Trophoblast cell (in vitro differentiated cells and primary cell): ENCODE measurements at regions not wholly inside any gene's neighbourhood (a gene's known extent, or its start where the extent isn't known, plus 50 kb on each side); places are given as distances from the start of the nearest gene placed in this dataset.
"Not testable (repeated sequence)": the region's sequence is repeated elsewhere in the genome, so short reads cannot be mapped to it uniquely, and the experiment has no call there.

Source experiments
- DNase-seq, 2 donors: peaks; one replicate each; pipeline ENCODE4 v3.0.0-alpha.2; 2016
- H2AFZ ChIP-seq: 2 replicates; pipeline ENCODE4 v1.6.1; 2013; ENCODE audit warnings: low read length, moderate library complexity, mild to moderate bottlenecking; ENCODE audit not compliant: insufficient read depth, poor library complexity
- H2AK5ac ChIP-seq: 2 replicates; pipeline ENCODE4 v1.6.1; 2013; ENCODE audit warnings: mild to moderate bottlenecking, low read length
- H2BK120ac ChIP-seq: 2 replicates; pipeline ENCODE4 v1.6.1; 2013; ENCODE audit warnings: low read length, mild to moderate bottlenecking, moderate library complexity; ENCODE audit not compliant: insufficient read depth, poor library complexity
- H2BK12ac ChIP-seq: 2 replicates; pipeline ENCODE4 v1.6.1; 2013; ENCODE audit warnings: mild to moderate bottlenecking, low read length, moderate library complexity
- H2BK5ac ChIP-seq: 2 replicates; pipeline ENCODE4 v1.6.1; 2013; ENCODE audit warnings: low read length, low read depth, moderate library complexity, mild to moderate bottlenecking; ENCODE audit not compliant: poor library complexity
- H3K14ac ChIP-seq: 2 replicates; pipeline ENCODE4 v1.6.1; 2013; ENCODE audit warnings: mild to moderate bottlenecking, low read length
- H3K18ac ChIP-seq: 2 replicates; pipeline ENCODE4 v1.6.1; 2013; ENCODE audit warnings: mild to moderate bottlenecking, low read length
- H3K23ac ChIP-seq: 2 replicates; pipeline ENCODE4 v1.6.1; 2013; ENCODE audit warnings: low read length
- H3K27ac ChIP-seq: 2 replicates; pipeline ENCODE4 v1.5.1; 2013; ENCODE audit warnings: low read depth, mild to moderate bottlenecking, inconsistent platforms, low read length, moderate library complexity
- H3K27me3 ChIP-seq: 2 replicates; pipeline ENCODE4 v1.6.1; 2013; ENCODE audit warnings: inconsistent platforms, mild to moderate bottlenecking, low read length, moderate library complexity; ENCODE audit not compliant: insufficient read depth
- H3K36me3 ChIP-seq, 2 experiments: 1 replicate in 1 of 2; 2 replicates in 1 of 2; pipeline ENCODE4 v1.6.1; 2013; ENCODE audit warnings: low read length in 2 of 2, mild to moderate bottlenecking in 2 of 2, moderate library complexity in 1 of 2; ENCODE audit not compliant: insufficient read depth in 2 of 2, control insufficient read depth in 1 of 2
- H3K4ac ChIP-seq: 2 replicates; pipeline ENCODE4 v1.6.1; 2013; ENCODE audit warnings: low read depth, mild to moderate bottlenecking, low read length, moderate library complexity
- H3K4me1 ChIP-seq, 2 experiments: 1 replicate in 1 of 2; 2 replicates in 1 of 2; pipeline ENCODE4 v1.6.1; 2013; ENCODE audit warnings: low read length in 2 of 2, mild to moderate bottlenecking in 2 of 2, moderate library complexity in 1 of 2; ENCODE audit not compliant: insufficient read depth in 2 of 2, control insufficient read depth in 1 of 2
- H3K4me2 ChIP-seq: 2 replicates; pipeline ENCODE4 v1.6.1; 2013; ENCODE audit warnings: inconsistent platforms, mild to moderate bottlenecking, low read length, moderate library complexity
- H3K4me3 ChIP-seq: 2 replicates; pipeline ENCODE4 v1.5.1; 2013; ENCODE audit warnings: mild to moderate bottlenecking, low read depth, low read length, inconsistent platforms
- H3K79me1 ChIP-seq: one replicate; pipeline ENCODE4 v1.6.1; 2013; ENCODE audit warnings: low read length
- H3K79me2 ChIP-seq: 2 replicates; pipeline ENCODE4 v1.6.1; 2013; ENCODE audit warnings: low read length, mild to moderate bottlenecking; ENCODE audit not compliant: control insufficient read depth, insufficient read depth, poor library complexity
- H3K9ac ChIP-seq: 2 replicates; pipeline ENCODE4 v1.6.1; 2013; ENCODE audit warnings: mild to moderate bottlenecking, low read length
- H3K9me3 ChIP-seq: 2 replicates; pipeline ENCODE4 v1.6.1; 2013; ENCODE audit warnings: low read depth, mild to moderate bottlenecking, control low read depth, inconsistent platforms, low read length; ENCODE audit not compliant: insufficient read depth
- H4K12ac ChIP-seq: 2 replicates; pipeline ENCODE4 v1.6.1; 2013; ENCODE audit warnings: low read depth, mild to moderate bottlenecking, low read length, moderate library complexity
- H4K8ac ChIP-seq: 2 replicates; pipeline ENCODE4 v1.6.1; 2013; ENCODE audit warnings: low read depth, mild to moderate bottlenecking, low read length, moderate library complexity
- H4K91ac ChIP-seq: one replicate; pipeline ENCODE4 v1.6.1; 2013; ENCODE audit warnings: low read depth, mild to moderate bottlenecking, low read length, moderate library complexity
- WGBS: extraction: QIAGEN DNeasy Blood & Tissue Kit; methylation state at CpG from one replicate; pipeline ENCODE4 v1.1.7; 2013; ENCODE audit warnings: missing lambda C conversion rate; ENCODE audit not compliant: insufficient read length, insufficient coverage; ENCODE audit errors: extremely low coverage; 5-methylcytosine and 5-hydroxymethylcytosine counted together

GRCh38 chr1:219545756-219546155 is 67.1 kb downstream of the ZC3H11B start:
- H3K79me1 ChIP-seq, H3K18ac ChIP-seq, H2BK5ac ChIP-seq, H4K8ac ChIP-seq, H3K9me3 ChIP-seq, H3K79me2 ChIP-seq, H3K9ac ChIP-seq, H2BK120ac ChIP-seq, H4K12ac ChIP-seq, H2BK12ac ChIP-seq, H3K27ac ChIP-seq, H3K4ac ChIP-seq, H3K27me3 ChIP-seq, H2AFZ ChIP-seq, H3K14ac ChIP-seq, H3K4me3 ChIP-seq, DNase-seq, H3K23ac ChIP-seq, H3K4me2 ChIP-seq, H3K4me1 ChIP-seq, H4K91ac ChIP-seq, H2AK5ac ChIP-seq, H3K36me3 ChIP-seq: not testable (repeated sequence)
- WGBS: no CpG with 5 or more reads among the region's 31 CpGs

DNA sequence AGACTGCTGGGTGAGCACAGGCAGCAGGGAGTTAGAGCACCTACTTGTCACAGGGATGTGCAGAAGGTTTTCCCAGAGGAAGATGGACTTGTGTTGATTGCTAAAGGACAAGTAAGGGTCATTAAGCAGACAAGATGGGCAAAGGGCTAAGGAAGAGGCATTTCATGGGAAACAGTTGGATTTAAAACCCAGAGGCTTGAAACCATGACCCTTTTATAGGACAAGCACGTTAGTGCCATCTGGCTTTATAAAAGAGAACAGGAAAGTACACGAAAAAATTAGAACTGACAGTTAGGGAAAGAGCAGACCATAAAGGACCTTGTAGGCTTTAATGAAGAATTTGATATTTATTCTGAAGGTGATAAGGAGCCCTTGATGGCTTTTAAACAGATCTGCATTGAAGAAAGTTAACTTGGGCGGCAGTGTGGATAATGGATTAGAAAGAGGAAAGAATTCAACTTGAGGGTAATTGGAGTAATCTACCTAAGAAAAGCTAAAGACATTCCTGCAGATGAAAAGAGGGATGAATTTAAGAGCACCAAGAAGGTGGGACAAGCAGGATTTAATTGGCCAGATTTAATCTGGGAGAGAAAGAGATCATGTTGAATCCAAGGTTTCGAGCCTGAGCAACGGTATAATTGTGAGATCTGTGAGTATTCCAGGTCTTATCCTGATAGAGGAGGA is 68.6 kb downstream of the ZC3H11B start:
- H3K4ac ChIP-seq: no peak overlapping the region
- peaks cover 0 to 6% of the 10 kb centered on the region in 2 experiments for H3K4me1 ChIP-seq
- no peaks in the 10 kb centered on the region for H3K27me3 ChIP-seq
- no peak overlapping the region for H3K4me3 ChIP-seq
- H3K4me2 ChIP-seq: no peak overlapping the region
- no peak overlapping the region for H2AK5ac ChIP-seq
- H3K9ac ChIP-seq: no peak overlapping the region
- no peak overlapping the region for H4K91ac ChIP-seq
- no peak overlapping the region for H4K8ac ChIP-seq
- no peak overlapping the region for H4K12ac ChIP-seq
- no peaks in the 10 kb centered on the region for H3K36me3 ChIP-seq
- H3K9me3 ChIP-seq: no peaks in the 10 kb centered on the region
- no peak overlapping the region for H3K18ac ChIP-seq
- H3K79me2 ChIP-seq: no peaks in the 10 kb centered on the region
- no peaks in the 10 kb centered on the region for H3K79me1 ChIP-seq
- H2BK120ac ChIP-seq: no peak overlapping the region
- no peak overlapping the region for H2BK12ac ChIP-seq
- no peak for DNase-seq
- no peak overlapping the region for H3K27ac ChIP-seq
- no peak overlapping the region for H3K23ac ChIP-seq
- H2AFZ ChIP-seq: no peak overlapping the region
- H2BK5ac ChIP-seq: no peak overlapping the region
- no CpG with 5 or more reads among the region's 5 CpGs for WGBS
- no peak overlapping the region for H3K14ac ChIP-seq

- no CpG with 5 or more reads among the region's 5 CpGs for WGBS
- DNase-seq: no peak
- Histone ChIP-seq H4K12ac (no peak overlapping the region), H3K79me2 (no peaks in the 10 kb centered on the region), H3K14ac (no peak overlapping the region), H3K4me1 (peaks cover 0 to 8% of the 10 kb centered on the region in 2 experiments), H2AFZ (no peak overlapping the region), H3K27me3 (no peaks in the 10 kb centered on the region), H4K8ac (no peak overlapping the region), H2AK5ac (no peak overlapping the region), H3K23ac (no peak overlapping the region), H3K4me2 (no peak overlapping the region), H2BK120ac (no peak overlapping the region), H2BK5ac (no peak overlapping the region), H3K4ac (no peak overlapping the region), H3K4me3 (no peak overlapping the region), H3K79me1 (peaks cover 3% of the 10 kb centered on the region), H3K9ac (no peak overlapping the region), H3K9me3 (no peaks in the 10 kb centered on the region), H3K18ac (no peak overlapping the region), H3K27ac (no peak overlapping the region), H4K91ac (no peak overlapping the region), H3K36me3 (no peaks in the 10 kb centered on the region), H2BK12ac (no peak overlapping the region)
These were observed 69.9 kb downstream of the ZC3H11B start for GRCh38 chr1:219542828-219543518.

GRCh38 chr1:219541946-219542345 is 71.0 kb downstream of the ZC3H11B start:
- no peak overlapping the region for H2BK5ac ChIP-seq
- no peak overlapping the region for H2BK120ac ChIP-seq
- H3K79me1 ChIP-seq: peaks cover 6% of the 10 kb centered on the region
- no peak overlapping the region for H4K91ac ChIP-seq
- H3K36me3 ChIP-seq: no peaks in the 10 kb centered on the region
- H3K4me1 ChIP-seq: peaks cover 0 to 11% of the 10 kb centered on the region in 2 experiments
- no peak overlapping the region for H2BK12ac ChIP-seq
- no peak overlapping the region for H3K4ac ChIP-seq
- no peak overlapping the region for H3K14ac ChIP-seq
- H3K79me2 ChIP-seq: no peaks in the 10 kb centered on the region
- H4K12ac ChIP-seq: no peak overlapping the region
- no peak overlapping the region for H3K27ac ChIP-seq
- H3K4me3 ChIP-seq: no peak overlapping the region
- H4K8ac ChIP-seq: no peak overlapping the region
- H3K9me3 ChIP-seq: no peaks in the 10 kb centered on the region
- no peak overlapping the region for H3K4me2 ChIP-seq
- no peak overlapping the region for H2AK5ac ChIP-seq
- no peak for DNase-seq
- no peaks in the 10 kb centered on the region for H3K27me3 ChIP-seq
- H3K23ac ChIP-seq: no peak overlapping the region
- no peak overlapping the region for H2AFZ ChIP-seq
- no peak overlapping the region for H3K9ac ChIP-seq
- no peak overlapping the region for H3K18ac ChIP-seq
